ENCODE measurements at regions not wholly inside any gene's neighbourhood (a gene's known extent, or its start where the extent isn't known, plus 50 kb on each side); places are given as distances from the start of the nearest gene placed in this dataset.

DNA sequence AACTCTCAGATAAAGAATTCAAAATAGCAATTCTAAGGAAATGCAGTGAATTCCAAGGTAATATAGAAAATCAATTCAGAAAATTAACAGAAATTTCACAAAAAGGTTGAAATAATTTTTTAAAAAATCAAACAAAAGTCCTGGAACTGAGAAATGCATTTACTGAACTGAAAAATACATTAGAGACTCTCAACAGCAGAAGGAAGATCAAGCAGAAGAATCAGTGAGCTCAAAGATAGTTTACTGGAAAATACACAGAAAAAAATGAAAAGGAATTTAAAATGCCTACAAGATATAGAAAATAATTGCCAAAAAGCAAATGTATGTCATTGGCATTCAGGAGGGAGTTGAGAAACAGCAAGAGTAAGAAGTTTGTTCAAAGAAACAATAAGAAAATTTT is 107.3 kb downstream of the BUD13 start:
- no peak for DNase-seq (ENCODE audit: low spot score in 2 of 2)
- Histone ChIP-seq H3K4me3 (no peak overlapping the region), H3K9me3 (peaks cover 0 to 26% (median 6%) of the 10 kb centered on the region in 4 donors), H3K4me1 (no peaks in the 10 kb centered on the region), H3K27me3 (no peaks in the 10 kb centered on the region), H3K27ac (no peak overlapping the region), H3K36me3 (no peaks in the 10 kb centered on the region)
- TF ChIP-seq EP300 (IDR thresholded peaks at IDR 0.05) (no peak), POLR2A (IDR thresholded peaks at IDR 0.05) (no peak)
- TF ChIP-seq, protein P1, sequence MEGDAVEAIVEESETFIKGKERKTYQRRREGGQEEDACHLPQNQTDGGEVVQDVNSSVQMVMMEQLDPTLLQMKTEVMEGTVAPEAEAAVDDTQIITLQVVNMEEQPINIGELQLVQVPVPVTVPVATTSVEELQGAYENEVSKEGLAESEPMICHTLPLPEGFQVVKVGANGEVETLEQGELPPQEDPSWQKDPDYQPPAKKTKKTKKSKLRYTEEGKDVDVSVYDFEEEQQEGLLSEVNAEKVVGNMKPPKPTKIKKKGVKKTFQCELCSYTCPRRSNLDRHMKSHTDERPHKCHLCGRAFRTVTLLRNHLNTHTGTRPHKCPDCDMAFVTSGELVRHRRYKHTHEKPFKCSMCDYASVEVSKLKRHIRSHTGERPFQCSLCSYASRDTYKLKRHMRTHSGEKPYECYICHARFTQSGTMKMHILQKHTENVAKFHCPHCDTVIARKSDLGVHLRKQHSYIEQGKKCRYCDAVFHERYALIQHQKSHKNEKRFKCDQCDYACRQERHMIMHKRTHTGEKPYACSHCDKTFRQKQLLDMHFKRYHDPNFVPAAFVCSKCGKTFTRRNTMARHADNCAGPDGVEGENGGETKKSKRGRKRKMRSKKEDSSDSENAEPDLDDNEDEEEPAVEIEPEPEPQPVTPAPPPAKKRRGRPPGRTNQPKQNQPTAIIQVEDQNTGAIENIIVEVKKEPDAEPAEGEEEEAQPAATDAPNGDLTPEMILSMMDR (IDR thresholded peaks at IDR 0.05) = no peak

GRCh38 chr11:116661056-116661455 is 111.7 kb downstream of the BUD13 start:
- no peak overlapping the region for H3K27ac ChIP-seq
- WGBS, 2 donors = 75 to 83% methylated on average over 3 of the region's 3 CpGs
- H3K36me3 ChIP-seq = no peaks in the 10 kb centered on the region
- peaks cover 0 to 16% (median 6%) of the 10 kb centered on the region in 4 donors for H3K9me3 ChIP-seq
- no peaks in the 10 kb centered on the region for H3K4me1 ChIP-seq
- H3K27me3 ChIP-seq = no peaks in the 10 kb centered on the region
- TF ChIP-seq EP300 (IDR thresholded peaks at IDR 0.05) (no peak), POLR2A (IDR thresholded peaks at IDR 0.05) (no peak)
- TF ChIP-seq, protein P1 (IDR thresholded peaks at IDR 0.05) = no peak
- H3K4me3 ChIP-seq = no peak overlapping the region
- DNase-seq (ENCODE audit: low spot score in 2 of 2) = no peak

GRCh38 chr11:116660011-116660410 is 112.8 kb downstream of the BUD13 start:
- DNase-seq (ENCODE audit: low spot score in 2 of 2) = no peak
- H3K9me3 ChIP-seq = peaks cover 0 to 12% (median 4%) of the 10 kb centered on the region in 4 donors
- H3K4me1 ChIP-seq = no peaks in the 10 kb centered on the region
- 66 to 75% methylated on average over 7 of the region's 7 CpGs for WGBS, 2 donors
- TF ChIP-seq, protein P1 (IDR thresholded peaks at IDR 0.05) = no peak
- TF ChIP-seq EP300 (IDR thresholded peaks at IDR 0.05) (no peak), POLR2A (IDR thresholded peaks at IDR 0.05) (no peak)
- no peak overlapping the region for H3K4me3 ChIP-seq
- no peaks in the 10 kb centered on the region for H3K27me3 ChIP-seq
- no peak overlapping the region for H3K27ac ChIP-seq
- no peaks in the 10 kb centered on the region for H3K36me3 ChIP-seq

- TF ChIP-seq POLR2A (IDR thresholded peaks at IDR 0.05) = no peak
- TF ChIP-seq, protein P1 (IDR thresholded peaks at IDR 0.05) = no peak
- no peak for TF ChIP-seq EP300 (IDR thresholded peaks at IDR 0.05)
- H3K9me3 ChIP-seq = peaks cover 0 to 12% (median 0%) of the 10 kb centered on the region in 4 donors
- H3K4me3 ChIP-seq = no peak overlapping the region
- DNase-seq (ENCODE audit: low spot score in 2 of 2) = no peak
- H3K27ac ChIP-seq = no peak overlapping the region
- no peaks in the 10 kb centered on the region for H3K36me3 ChIP-seq
- WGBS, 2 donors = 89% methylated on average over 14 of the region's 14 CpGs
- H3K4me1 ChIP-seq = no peaks in the 10 kb centered on the region
- no peaks in the 10 kb centered on the region for H3K27me3 ChIP-seq
These were observed 113.8 kb downstream of the BUD13 start for GRCh38 chr11:116658876-116659535.

DNA sequence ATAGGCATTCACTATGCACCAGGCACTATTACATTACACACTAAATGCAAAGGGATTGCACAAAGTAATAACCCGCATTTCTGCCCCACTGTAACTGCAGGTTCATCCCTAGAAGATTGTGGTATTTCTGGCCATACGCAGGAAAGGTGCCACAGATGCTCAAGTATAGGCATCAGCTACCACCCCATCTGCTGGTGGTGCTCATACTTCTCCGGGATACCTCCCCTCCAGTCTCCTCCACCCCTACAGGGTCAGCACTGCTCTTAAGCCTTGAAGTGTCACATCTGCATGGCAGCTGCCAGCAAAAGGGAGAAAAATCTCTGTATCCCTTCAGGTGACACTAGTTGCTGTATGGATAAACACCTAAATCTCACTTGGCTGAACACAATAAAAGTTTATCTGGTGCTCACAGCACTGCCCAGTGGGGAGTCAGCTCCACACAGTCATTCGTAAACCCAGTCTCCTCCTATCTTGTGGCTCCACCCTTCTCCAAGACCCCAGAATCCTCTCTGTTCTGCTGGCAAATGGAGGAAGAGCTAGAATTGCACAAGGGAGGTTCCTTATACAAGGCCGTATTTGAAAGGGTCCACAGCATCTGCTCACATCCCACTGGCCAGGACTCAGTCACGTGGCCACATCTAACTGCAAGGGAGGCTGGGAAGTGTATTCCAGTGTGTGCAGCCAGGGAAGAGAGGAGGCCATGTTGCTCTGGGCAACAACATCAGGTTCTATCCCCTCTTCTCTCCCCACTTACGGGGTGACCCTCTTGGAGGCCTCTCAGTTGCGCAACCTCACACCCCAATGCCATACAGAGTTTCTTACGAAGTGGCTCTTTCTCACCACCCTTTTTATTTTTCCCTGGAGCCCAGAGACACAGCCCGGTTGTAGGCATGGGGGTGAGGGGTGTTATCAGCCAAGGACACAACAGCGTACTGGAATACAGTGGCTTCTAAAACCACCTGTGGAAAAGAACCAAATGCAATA is 114.7 kb downstream of the BUD13 start:
- H3K27me3 ChIP-seq = no peaks in the 10 kb centered on the region
- H3K4me3 ChIP-seq = no peak overlapping the region
- no peaks in the 10 kb centered on the region for H3K4me1 ChIP-seq
- H3K9me3 ChIP-seq = peaks cover 0 to 12% (median 0%) of the 10 kb centered on the region in 4 donors
- 85 to 86% methylated on average over 11 of the region's 11 CpGs for WGBS, 2 donors
- DNase-seq (ENCODE audit: low spot score in 2 of 2) = no peak
- H3K27ac ChIP-seq = no peak overlapping the region
- no peaks in the 10 kb centered on the region for H3K36me3 ChIP-seq
- TF ChIP-seq POLR2A (IDR thresholded peaks at IDR 0.05) (no peak), EP300 (IDR thresholded peaks at IDR 0.05) (no peak)
- TF ChIP-seq, protein P1 (IDR thresholded peaks at IDR 0.05) = no peak
